Activated CD4-positive, alpha-beta T cell treated with anti-CD3 and anti-CD28 coated beads, Interleukin-2, amount 10 ng/mL, durations not matched to agents 7 days and 5 days (primary cell): ENCODE measurements at regions not wholly inside any gene's neighbourhood (a gene's known extent, or its start where the extent isn't known, plus 50 kb on each side); places are given as distances from the start of the nearest gene placed in this dataset.

Experiments used
- CTCF ChIA-PET: fragments of 350-600 bp; sonication (Branson Sonifier 250); formaldehyde crosslinking; loops from one replicate; lab custom pipeline; 2021; ENCODE audit warnings: antibody characterized with exemption; lab: Charles Lee
- POLR2A ChIA-PET: fragments of 350-600 bp; sonication (Branson Sonifier 250); formaldehyde crosslinking; loops from one replicate; lab custom pipeline; 2021; ENCODE audit warnings: antibody characterized with exemption; lab: Charles Lee
- DNase-seq: peaks from one replicate; pipeline ENCODE4 v3.0.0-alpha.2; 2020
- H3K27ac Mint-ChIP-seq: one replicate; pipeline ENCODE4 v1.8.0; 2021; ENCODE audit warnings: mild to moderate bottlenecking, moderate library complexity, mixed read lengths
- H3K27me3 Mint-ChIP-seq: one replicate; pipeline ENCODE4 v1.8.0; 2021; ENCODE audit warnings: mixed read lengths
- H3K36me3 Mint-ChIP-seq: one replicate; pipeline ENCODE4 v1.8.0; 2021; ENCODE audit warnings: low read depth, mixed read lengths
- H3K4me1 Mint-ChIP-seq: one replicate; pipeline ENCODE4 v1.8.0; 2021; ENCODE audit warnings: mixed read lengths
- H3K4me3 Mint-ChIP-seq: one replicate; pipeline ENCODE4 v1.8.0; 2021; ENCODE audit warnings: mild to moderate bottlenecking, moderate library complexity, mixed read lengths
- H3K9me3 Mint-ChIP-seq: one replicate; pipeline ENCODE4 v1.8.0; 2021; ENCODE audit warnings: mixed read lengths

DNA sequence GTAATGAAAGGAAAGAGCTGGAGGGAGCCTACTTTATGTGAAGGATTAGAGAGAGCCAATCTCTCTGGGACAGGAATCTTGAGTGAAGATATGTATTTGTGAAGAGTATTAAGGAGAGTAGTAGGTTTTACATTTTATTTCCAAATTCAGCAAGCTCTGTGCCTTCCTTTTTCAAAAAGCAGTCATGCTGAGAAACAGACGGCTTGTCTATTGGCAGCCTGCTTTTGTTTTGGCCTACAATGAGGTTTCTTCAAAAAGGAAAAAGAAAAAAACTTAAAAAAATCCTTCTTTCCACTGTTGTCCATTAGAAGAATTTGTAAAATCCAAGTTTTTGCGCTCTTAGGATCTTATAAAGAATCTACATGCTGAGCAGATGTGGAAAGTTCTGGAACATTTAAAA is 103.6 kb upstream of the PTGFR start:
- peaks cover 5% of the 10 kb centered on the region for H3K27me3 Mint-ChIP-seq
- no peak overlapping the region for H3K4me3 Mint-ChIP-seq
- H3K9me3 Mint-ChIP-seq: no peaks in the 10 kb centered on the region
- ChIA-PET CTCF (no interaction called here), POLR2A (no interaction called here)
- H3K4me1 Mint-ChIP-seq: no peaks in the 10 kb centered on the region
- H3K36me3 Mint-ChIP-seq: no peaks in the 10 kb centered on the region
- DNase-seq: no peak
- no peak overlapping the region for H3K27ac Mint-ChIP-seq

DNA sequence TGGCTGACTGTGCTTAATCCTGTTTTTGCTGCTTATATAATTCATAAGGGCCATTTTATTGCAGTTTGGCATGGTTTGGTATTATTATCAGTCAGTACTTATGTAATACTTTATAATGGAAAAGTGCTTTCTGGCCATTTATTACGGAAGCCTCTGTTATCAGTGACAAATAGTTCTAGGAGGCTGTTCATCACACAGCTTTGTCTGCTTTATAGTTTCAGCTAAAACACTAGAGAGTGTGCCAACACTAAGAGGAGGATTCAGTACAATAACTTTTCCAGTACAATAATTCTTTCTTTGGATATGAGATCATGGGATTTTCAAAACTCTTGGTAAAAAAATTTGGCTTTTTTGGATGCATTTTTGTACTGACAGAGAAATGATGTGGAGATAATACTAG is 102.9 kb upstream of the PTGFR start:
- ChIA-PET POLR2A (no interaction called here), CTCF (no interaction called here)
- H3K4me3 Mint-ChIP-seq: no peak overlapping the region
- no peak for DNase-seq
- no peaks in the 10 kb centered on the region for H3K36me3 Mint-ChIP-seq
- H3K4me1 Mint-ChIP-seq: no peaks in the 10 kb centered on the region
- peaks cover 5% of the 10 kb centered on the region for H3K27me3 Mint-ChIP-seq
- no peaks in the 10 kb centered on the region for H3K9me3 Mint-ChIP-seq
- H3K27ac Mint-ChIP-seq: no peak overlapping the region

DNA sequence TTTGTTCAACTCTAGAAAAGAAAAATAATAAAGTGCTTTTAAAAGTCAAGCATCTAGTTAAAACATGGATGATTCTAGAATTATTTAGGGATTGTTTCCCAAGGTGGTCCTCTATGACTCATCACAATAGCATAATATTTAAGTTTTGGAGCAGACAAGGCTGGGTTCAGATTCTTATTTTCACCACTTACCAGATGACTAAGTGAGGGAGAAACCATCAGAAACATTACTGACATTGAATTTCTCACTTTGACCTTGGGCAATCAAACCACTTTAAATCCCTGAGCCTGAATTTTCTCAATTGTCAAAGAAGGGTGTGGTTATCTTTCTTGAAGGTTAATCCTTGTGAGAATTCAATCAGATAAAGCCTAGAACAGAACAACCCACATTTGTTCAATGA is 102.5 kb upstream of the PTGFR start:
- Mint-ChIP-seq H3K4me1 (no peaks in the 10 kb centered on the region), H3K9me3 (no peaks in the 10 kb centered on the region), H3K4me3 (no peak overlapping the region), H3K36me3 (no peaks in the 10 kb centered on the region), H3K27ac (no peak overlapping the region), H3K27me3 (peaks cover 5% of the 10 kb centered on the region)
- ChIA-PET CTCF (no interaction called here), POLR2A (no interaction called here)
- DNase-seq: no peak

DNA sequence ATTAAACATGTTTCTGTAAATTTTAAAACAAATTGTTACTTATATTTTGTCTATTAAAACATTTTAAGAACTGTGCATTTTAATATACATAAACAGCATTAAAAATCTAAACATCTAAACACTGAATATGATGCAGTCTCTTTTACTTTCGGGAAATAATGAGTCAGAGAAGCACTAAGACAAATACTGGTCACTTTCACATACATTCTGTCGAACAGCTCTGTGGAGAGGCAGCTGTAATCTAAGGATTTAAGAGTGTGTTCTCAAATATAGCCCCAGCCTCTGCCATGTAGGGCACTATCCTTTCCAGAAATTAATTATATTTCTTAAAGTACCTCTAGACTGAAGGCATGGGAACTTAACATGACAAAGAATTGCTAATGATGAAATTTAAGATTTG is 89.6 kb upstream of the PTGFR start:
- DNase-seq: no peak
- H3K4me3 Mint-ChIP-seq: no peak overlapping the region
- POLR2A ChIA-PET: no interaction called here
- H3K9me3 Mint-ChIP-seq: no peaks in the 10 kb centered on the region
- H3K27ac Mint-ChIP-seq: no peak overlapping the region
- CTCF ChIA-PET: no interaction called here
- no peaks in the 10 kb centered on the region for H3K27me3 Mint-ChIP-seq
- no peaks in the 10 kb centered on the region for H3K4me1 Mint-ChIP-seq
- H3K36me3 Mint-ChIP-seq: no peaks in the 10 kb centered on the region

DNA sequence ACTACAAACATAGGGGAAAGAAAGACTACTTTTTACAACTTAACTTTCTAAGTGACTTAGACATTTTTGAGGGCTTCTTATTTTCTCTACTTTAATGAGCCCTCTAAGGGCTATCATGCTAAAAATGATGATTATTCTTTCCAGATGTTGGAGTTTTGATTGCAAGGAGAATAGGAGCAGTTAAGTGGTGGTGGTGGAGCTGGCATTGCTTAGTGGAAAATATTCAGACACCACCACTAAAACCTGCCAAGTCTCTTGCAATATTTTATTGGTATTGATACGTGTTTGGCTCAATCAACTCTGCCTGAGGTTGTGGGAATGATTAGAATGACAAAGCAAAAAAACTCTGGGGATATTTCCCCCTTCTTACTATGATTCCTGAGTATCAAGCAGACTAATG is 82.6 kb upstream of the PTGFR start:
- CTCF ChIA-PET: no interaction called here
- Mint-ChIP-seq H3K4me1 (no peaks in the 10 kb centered on the region), H3K27me3 (no peaks in the 10 kb centered on the region), H3K27ac (no peak overlapping the region), H3K36me3 (no peaks in the 10 kb centered on the region), H3K9me3 (peaks cover 2% of the 10 kb centered on the region), H3K4me3 (no peak overlapping the region)
- POLR2A ChIA-PET: no interaction called here
- no peak for DNase-seq

DNA sequence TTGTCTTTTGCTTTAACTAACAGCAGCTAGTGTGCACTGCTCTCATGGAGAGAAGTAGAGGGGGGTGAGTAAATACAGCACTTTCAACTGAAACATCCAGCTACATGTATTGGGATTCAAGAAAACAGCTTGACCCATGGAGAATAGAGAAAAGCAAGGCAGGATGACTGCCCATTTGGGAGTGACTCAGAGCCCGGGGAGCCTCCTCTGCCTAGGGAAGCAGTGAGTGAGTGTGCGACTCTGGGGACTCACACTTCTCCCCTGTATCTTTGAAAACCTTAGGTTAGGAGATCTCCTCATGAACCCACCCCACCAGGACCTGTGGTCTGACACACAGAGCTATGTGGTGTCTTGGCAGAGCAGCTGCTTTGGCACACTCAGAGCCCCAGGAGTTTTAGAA is 82.0 kb upstream of the PTGFR start:
- no peak for DNase-seq
- ChIA-PET POLR2A (no interaction called here), CTCF (no interaction called here)
- Mint-ChIP-seq H3K36me3 (no peaks in the 10 kb centered on the region), H3K27ac (no peak overlapping the region), H3K27me3 (no peaks in the 10 kb centered on the region), H3K4me3 (no peak overlapping the region), H3K9me3 (peaks cover 2% of the 10 kb centered on the region), H3K4me1 (no peaks in the 10 kb centered on the region)

DNA sequence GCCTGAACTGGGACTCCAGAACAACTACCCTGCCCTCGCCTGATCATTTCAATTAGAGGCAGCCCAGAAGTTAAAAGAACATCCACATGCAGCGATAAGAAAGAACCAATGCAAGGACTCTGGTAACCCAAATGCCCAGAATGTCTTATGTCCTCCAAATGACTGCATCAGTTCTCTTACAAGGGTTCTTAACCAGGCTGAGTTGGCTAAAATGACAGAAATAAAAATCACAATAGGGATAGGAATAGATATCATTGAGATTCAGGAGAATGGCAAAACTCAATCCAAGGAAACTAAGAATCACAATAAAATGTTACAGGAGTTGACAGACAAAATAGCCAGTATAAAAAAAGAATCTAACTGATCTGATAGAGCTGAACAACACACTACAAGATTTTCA is 80.1 kb upstream of the PTGFR start:
- Mint-ChIP-seq H3K27me3 (no peaks in the 10 kb centered on the region), H3K4me1 (no peaks in the 10 kb centered on the region), H3K4me3 (no peak overlapping the region), H3K36me3 (no peaks in the 10 kb centered on the region), H3K9me3 (peaks cover 2% of the 10 kb centered on the region), H3K27ac (no peak overlapping the region)
- ChIA-PET CTCF (no interaction called here), POLR2A (no interaction called here)
- DNase-seq: no peak

DNA sequence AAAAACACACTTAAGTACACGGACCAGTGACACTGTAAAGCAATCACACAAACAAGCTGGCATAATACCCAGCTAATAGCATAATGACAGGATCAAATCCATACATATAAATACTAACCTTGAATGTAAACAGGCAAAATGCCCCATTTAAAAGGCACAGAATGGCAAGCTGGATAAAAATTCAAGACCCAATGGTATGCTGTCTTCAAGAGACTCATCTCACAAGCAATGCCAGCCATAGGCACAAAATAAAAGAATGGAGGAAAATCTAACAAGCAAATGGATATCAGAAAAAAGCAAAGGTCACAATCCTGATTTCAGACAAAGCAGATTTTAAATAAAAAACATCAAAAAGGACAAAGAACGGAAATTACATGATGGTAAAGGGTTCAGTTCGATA is 79.1 kb upstream of the PTGFR start:
- Mint-ChIP-seq H3K27ac (no peak overlapping the region), H3K27me3 (no peaks in the 10 kb centered on the region), H3K9me3 (peaks cover 2% of the 10 kb centered on the region), H3K36me3 (no peaks in the 10 kb centered on the region), H3K4me1 (no peaks in the 10 kb centered on the region), H3K4me3 (no peak overlapping the region)
- no peak for DNase-seq
- ChIA-PET POLR2A (no interaction called here), CTCF (no interaction called here)

DNA sequence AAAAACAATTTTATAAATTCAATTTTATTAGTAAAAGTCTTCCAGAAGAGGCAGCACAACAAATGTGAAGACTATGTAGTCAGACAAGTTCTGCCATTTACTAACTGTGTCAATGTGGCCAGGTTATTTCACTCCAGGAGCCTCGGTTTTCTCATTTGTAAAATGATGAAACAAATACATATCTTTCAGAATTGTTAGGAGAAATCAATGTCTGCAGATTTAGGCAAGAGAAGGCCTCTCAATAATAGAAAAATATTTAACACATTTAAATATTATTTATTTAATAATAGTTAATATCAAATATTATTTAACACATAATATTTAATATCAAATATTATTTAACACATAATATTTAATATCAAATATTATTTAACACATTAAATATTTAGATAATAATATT is 75.6 kb upstream of the PTGFR start:
- CTCF ChIA-PET: no interaction called here
- Mint-ChIP-seq H3K27me3 (no peaks in the 10 kb centered on the region), H3K9me3 (peaks cover 2% of the 10 kb centered on the region), H3K4me3 (no peak overlapping the region), H3K36me3 (no peaks in the 10 kb centered on the region), H3K27ac (no peak overlapping the region), H3K4me1 (no peaks in the 10 kb centered on the region)
- POLR2A ChIA-PET: no interaction called here
- no peak for DNase-seq

DNA sequence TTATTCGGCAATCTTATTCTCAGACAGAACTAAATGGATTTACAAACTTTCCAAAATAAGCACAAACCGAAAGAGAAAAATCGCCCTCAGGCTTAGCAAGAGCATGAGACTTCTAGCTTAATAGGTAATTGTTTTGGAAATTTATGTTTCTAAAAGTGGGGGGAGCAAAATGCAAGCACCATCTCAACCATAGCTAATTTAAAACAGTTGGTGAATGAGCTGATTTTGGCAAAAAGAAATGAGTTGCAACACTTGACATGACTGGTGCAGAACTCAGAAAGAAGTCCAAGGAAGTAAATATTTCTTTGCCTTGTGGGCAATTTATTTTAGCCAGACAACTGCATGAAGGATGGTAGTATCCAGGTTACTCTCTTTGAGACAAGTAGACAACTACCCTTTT is 71.5 kb upstream of the PTGFR start:
- Mint-ChIP-seq H3K9me3 (no peaks in the 10 kb centered on the region), H3K4me3 (no peak overlapping the region), H3K36me3 (no peaks in the 10 kb centered on the region), H3K27ac (no peak overlapping the region), H3K27me3 (no peaks in the 10 kb centered on the region), H3K4me1 (no peaks in the 10 kb centered on the region)
- DNase-seq: no peak
- ChIA-PET CTCF (no interaction called here), POLR2A (no interaction called here)

DNA sequence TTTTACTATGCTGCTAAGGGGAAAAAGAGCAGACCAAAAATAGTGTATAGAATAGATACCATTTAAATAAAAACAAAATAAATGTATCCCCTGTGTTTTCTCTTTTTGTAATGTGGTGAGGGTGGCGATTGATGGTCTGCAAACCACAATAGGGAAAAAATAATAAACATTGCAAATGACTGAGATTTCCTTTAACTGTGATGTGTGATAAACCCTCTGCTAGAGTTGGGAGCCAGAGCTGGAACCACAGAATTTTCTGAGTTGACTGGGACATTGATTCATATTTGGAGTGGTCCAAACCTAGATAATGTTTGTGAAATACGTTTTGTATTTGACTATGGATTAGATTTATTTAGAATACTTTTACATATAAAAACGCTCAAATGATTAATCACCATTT is 70.6 kb upstream of the PTGFR start:
- ChIA-PET POLR2A (no interaction called here), CTCF (no interaction called here)
- Mint-ChIP-seq H3K27ac (no peak overlapping the region), H3K9me3 (no peaks in the 10 kb centered on the region), H3K36me3 (no peaks in the 10 kb centered on the region), H3K4me1 (no peaks in the 10 kb centered on the region), H3K4me3 (no peak overlapping the region), H3K27me3 (no peaks in the 10 kb centered on the region)
- DNase-seq: no peak

DNA sequence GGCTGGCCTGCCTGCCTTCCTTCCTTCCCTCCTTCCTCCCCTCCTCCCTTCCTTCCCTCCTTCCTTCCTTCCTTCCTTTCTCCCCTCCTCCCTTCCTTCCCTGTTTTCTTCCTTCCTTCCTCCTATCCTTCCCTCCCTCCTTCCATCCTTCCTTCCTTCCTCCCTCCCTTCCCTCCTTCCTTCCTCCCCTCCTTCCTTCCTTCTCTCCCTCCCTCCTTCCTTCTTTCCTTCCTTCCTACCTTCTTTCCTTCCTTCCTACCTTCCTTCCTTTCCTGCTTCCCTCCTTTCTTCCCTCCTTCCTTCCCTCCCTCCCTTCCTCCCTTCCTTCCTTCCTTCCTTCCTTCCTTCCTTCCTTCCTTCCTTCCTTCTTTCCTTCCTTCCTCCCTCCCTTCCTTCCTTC is 70.1 kb upstream of the PTGFR start:
- no peak overlapping the region for H3K27ac Mint-ChIP-seq
- H3K27me3 Mint-ChIP-seq: no peaks in the 10 kb centered on the region
- ChIA-PET CTCF (no interaction called here), POLR2A (no interaction called here)
- no peaks in the 10 kb centered on the region for H3K9me3 Mint-ChIP-seq
- DNase-seq: no peak
- H3K4me1 Mint-ChIP-seq: no peaks in the 10 kb centered on the region
- H3K36me3 Mint-ChIP-seq: no peaks in the 10 kb centered on the region
- no peak overlapping the region for H3K4me3 Mint-ChIP-seq

DNA sequence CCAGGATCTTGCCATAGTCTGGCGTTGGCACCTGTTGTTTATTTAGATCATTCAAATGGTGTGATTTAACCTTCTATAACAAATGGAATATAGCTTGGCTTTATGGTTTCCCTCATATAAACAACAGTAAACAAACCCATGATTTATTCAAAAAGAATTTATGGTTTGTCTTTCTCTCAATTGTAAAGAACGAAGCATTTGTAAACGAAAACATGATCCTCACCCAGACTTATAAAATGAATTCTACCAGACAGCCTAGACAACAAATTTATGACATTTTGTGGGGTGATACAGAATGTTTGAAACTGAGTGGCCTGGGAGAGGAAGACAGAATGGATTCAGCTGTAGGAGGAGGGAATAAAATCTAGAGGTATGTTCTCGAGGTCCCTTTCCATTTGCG is 66.1 kb upstream of the PTGFR start:
- CTCF ChIA-PET: no interaction called here
- H3K36me3 Mint-ChIP-seq: no peaks in the 10 kb centered on the region

DNA sequence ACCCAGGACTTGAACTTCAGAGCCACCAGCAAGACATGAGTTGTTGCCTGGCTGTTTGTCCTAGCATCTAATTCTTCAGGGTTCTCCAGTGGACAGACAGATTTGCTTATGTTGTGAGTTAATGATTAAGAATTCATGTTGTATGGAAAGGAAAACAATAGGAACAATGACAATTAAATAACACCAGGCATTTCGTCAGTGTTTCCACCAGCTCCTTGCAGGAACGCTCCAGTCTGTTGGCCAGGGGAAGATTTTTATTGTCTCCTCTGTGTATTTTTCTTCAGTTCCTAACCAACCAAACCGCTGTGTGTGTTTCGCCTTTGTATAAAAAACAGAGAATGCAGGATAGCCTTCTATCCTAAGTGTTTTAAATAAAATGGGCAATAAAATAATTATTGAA is 64.4 kb upstream of the PTGFR start:
- ChIA-PET CTCF (no interaction called here), POLR2A (no interaction called here)
- Mint-ChIP-seq H3K36me3 (no peaks in the 10 kb centered on the region), H3K4me3 (no peak overlapping the region), H3K4me1 (no peaks in the 10 kb centered on the region), H3K27ac (no peak overlapping the region), H3K9me3 (no peaks in the 10 kb centered on the region), H3K27me3 (no peaks in the 10 kb centered on the region)
- no peak for DNase-seq

More for the DNA sequence above, 66.1 kb upstream of the PTGFR start:
- no peak overlapping the region for H3K27ac Mint-ChIP-seq
- H3K9me3 Mint-ChIP-seq: no peaks in the 10 kb centered on the region
- no peak for DNase-seq
- no peaks in the 10 kb centered on the region for H3K4me1 Mint-ChIP-seq
- no peak overlapping the region for H3K4me3 Mint-ChIP-seq
- POLR2A ChIA-PET: no interaction called here
- no peaks in the 10 kb centered on the region for H3K27me3 Mint-ChIP-seq

DNA sequence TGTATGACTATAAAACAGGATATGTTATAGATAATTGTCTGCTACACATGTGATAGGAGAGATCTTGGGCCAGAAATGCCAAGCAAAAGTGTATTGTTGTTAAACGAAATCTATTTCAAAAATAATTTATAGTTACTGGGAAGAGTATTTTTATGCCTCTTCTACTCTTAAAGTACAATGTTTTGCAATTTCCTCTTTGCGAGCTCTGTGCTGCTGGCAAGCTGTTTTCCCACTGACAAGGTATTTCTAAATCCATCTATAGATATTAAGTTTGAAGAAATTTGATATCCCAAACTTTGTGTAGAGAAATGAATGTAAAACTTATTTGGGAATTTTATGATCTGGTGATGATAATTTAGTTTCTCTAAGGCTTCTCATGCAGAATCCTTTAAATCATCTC is 63.3 kb upstream of the PTGFR start:
- H3K4me3 Mint-ChIP-seq: no peak overlapping the region
- no peaks in the 10 kb centered on the region for H3K36me3 Mint-ChIP-seq
- H3K27ac Mint-ChIP-seq: no peak overlapping the region
- H3K9me3 Mint-ChIP-seq: no peaks in the 10 kb centered on the region
- H3K27me3 Mint-ChIP-seq: no peaks in the 10 kb centered on the region
- no peak for DNase-seq
- ChIA-PET POLR2A (no interaction called here), CTCF (no interaction called here)
- H3K4me1 Mint-ChIP-seq: no peaks in the 10 kb centered on the region
